Neural progenitor cell (in vitro differentiated cells): ENCODE measurements at regions not wholly inside any gene's neighbourhood (a gene's known extent, or its start where the extent isn't known, plus 50 kb on each side); places are given as distances from the start of the nearest gene placed in this dataset.

Experiments used
- EZH2phosphoT487 ChIP-seq: fragments of 200-600 bp; sonication (generic); IDR thresholded peaks from 2 replicates; pipeline ENCODE4 v1.6.1; 2017; ENCODE audit warnings: antibody characterized with exemption
- TF ChIP-seq, protein P1 (sequence below): fragments of 200-600 bp; sonication (generic); IDR thresholded peaks from 2 replicates; pipeline ENCODE4 v1.5.1; 2017; ENCODE audit warnings: antibody characterized with exemption, mild to moderate bottlenecking

- TF ChIP-seq, protein P1, sequence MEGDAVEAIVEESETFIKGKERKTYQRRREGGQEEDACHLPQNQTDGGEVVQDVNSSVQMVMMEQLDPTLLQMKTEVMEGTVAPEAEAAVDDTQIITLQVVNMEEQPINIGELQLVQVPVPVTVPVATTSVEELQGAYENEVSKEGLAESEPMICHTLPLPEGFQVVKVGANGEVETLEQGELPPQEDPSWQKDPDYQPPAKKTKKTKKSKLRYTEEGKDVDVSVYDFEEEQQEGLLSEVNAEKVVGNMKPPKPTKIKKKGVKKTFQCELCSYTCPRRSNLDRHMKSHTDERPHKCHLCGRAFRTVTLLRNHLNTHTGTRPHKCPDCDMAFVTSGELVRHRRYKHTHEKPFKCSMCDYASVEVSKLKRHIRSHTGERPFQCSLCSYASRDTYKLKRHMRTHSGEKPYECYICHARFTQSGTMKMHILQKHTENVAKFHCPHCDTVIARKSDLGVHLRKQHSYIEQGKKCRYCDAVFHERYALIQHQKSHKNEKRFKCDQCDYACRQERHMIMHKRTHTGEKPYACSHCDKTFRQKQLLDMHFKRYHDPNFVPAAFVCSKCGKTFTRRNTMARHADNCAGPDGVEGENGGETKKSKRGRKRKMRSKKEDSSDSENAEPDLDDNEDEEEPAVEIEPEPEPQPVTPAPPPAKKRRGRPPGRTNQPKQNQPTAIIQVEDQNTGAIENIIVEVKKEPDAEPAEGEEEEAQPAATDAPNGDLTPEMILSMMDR, result no peak
- no peak for TF ChIP-seq EZH2phosphoT487
Measured at GRCh38 chr1:218640173-218640572, 295.0 kb downstream of the TGFB2 start.
